ENCODE measurements at regions not wholly inside any gene's neighbourhood (a gene's known extent, or its start where the extent isn't known, plus 50 kb on each side); places are given as distances from the start of the nearest gene placed in this dataset.

DNA sequence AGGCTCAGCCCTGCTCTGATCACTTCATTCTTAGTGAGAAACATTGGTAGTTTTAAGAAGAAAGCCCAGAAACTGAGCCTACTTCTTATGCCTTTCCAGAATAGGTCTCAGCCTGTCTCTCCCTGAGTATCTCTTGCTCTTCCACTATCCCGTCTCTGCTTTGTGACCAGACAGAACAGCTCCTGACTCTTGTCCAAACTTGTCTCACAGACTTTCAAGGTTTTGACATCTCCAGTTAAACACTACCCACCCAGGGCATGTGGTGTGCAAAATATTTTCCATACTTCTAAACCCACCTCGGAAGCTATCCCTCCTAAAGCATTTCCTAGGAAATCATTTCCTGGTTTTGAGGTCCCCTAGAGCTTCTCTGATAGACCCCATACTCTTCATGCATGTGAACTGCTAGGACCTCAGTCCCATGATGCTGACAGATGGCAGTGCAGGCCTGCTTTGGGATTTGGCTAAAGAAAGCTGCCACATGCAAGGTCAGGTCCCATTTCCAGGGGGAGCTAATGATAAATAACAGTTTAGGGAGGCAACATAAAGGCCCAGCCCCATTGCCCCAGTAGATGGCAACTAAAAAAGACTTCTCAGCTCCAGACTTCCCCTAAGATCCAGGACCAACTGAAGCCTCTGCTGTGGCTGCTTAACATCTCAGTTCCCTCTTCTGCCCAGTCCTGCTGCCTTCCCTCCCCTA, 211.5 kb downstream of the MED10 start:
- Histone ChIP-seq H3K9ac (ENCODE audit: low read depth, low read length) (no peak overlapping the region), H3K9me3 (ENCODE audit: control insufficient read depth, insufficient read depth, low read length) (no peaks in the 10 kb centered on the region), H3K4me1 (ENCODE audit: insufficient read depth, low read length) (no peaks in the 10 kb centered on the region), H3K36me3 (ENCODE audit: insufficient read depth, low read length) (no peaks in the 10 kb centered on the region)

DNA sequence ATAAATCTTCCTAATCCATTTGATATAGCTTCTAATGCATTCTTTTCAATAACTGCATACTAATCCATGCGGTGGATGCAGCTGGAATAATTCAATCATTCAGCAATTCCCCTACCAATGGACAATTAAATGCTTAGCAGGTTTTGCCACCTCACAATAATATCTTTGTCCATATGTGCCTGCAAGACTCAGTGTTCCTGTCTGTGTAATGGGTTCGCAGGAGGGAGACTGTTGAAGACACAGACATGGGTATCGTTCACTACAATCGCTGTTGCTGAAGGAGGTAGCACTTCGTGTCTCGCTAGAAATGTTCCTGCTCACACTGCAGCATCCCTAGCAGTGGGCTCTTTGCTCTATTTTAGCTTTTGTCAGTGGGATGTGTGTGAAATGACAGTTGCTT, 214.4 kb downstream of the MED10 start:
- Histone ChIP-seq H3K36me3 (ENCODE audit: insufficient read depth, low read length) (no peaks in the 10 kb centered on the region), H3K9me3 (ENCODE audit: control insufficient read depth, insufficient read depth, low read length) (no peaks in the 10 kb centered on the region), H3K9ac (ENCODE audit: low read depth, low read length) (no peak overlapping the region), H3K4me1 (ENCODE audit: insufficient read depth, low read length) (no peaks in the 10 kb centered on the region)

DNA sequence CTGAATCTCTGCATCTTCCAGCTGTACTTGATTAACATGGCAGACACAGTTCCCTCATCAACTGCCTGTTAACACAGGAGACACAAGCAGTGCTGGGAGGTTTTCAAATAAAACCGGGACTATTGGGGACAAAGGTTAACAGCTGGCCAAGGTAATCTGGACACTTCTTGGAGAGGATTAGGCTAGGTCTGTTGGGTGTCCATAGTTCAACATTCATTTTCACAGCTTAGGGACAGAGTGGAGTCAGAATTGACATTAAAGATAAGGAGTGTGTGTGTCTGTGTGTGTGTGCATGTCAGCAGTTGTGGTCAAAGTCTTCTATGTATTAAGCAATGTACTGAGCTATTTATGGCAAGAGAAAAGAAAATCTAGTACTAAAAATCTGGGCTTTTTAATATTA, 216.2 kb downstream of the MED10 start:
- Histone ChIP-seq H3K4me1 (ENCODE audit: insufficient read depth, low read length) (no peaks in the 10 kb centered on the region), H3K36me3 (ENCODE audit: insufficient read depth, low read length) (no peaks in the 10 kb centered on the region), H3K9ac (ENCODE audit: low read depth, low read length) (no peak overlapping the region), H3K9me3 (ENCODE audit: control insufficient read depth, insufficient read depth, low read length) (no peaks in the 10 kb centered on the region)

DNA sequence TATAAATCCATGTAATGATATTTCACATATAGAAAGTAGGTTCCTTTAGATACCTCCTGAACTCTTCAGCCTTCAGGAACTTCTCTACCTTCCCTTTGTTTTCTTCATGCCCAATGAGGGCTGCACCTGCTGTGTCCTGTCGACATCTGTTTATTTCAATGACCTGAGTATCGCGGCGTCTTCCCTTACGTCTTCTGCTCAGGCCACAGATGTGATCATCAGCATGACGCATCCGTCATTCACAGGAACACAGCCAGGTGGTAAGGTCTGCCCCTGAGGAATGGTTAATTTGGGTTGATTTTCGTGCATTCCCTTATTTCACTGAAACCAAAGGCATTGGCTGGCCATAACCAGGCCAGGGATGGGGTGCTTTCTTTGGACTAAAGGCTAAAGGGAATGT, 217.1 kb downstream of the MED10 start:
- Histone ChIP-seq H3K4me1 (ENCODE audit: insufficient read depth, low read length) (no peaks in the 10 kb centered on the region), H3K9me3 (ENCODE audit: control insufficient read depth, insufficient read depth, low read length) (no peaks in the 10 kb centered on the region), H3K9ac (ENCODE audit: low read depth, low read length) (no peak overlapping the region), H3K36me3 (ENCODE audit: insufficient read depth, low read length) (no peaks in the 10 kb centered on the region)

DNA sequence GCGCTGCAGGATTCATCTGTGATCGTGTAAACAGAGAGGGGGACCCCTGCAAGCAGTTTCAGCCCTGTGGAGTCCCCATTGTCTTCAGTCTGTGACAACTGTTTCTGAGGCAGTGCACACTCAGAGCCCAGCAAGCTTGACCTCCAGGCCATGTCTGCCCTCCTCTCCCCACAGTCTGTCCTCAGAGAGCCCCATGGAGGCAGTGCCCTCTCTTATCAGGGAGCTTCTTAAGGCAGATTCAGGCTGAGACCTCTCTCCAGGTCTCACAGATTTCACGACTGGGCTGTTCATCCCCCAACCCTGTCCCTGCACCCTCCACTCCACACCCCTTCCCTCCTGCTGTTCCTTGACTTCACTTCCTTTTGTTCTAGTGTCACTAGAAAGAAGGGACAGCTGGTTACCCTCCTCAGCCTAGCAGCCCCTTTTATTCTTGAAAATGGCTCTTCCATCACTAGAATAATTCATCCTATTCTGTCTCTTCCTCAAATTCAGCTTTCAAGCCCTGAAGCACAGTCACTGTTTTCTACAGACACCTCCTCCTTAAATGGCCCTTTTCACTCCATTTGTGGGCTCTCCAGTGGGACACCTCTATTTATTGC, 218.4 kb downstream of the MED10 start:
- H3K4me1 ChIP-seq (ENCODE audit: insufficient read depth, low read length), result no peaks in the 10 kb centered on the region
- H3K9ac ChIP-seq (ENCODE audit: low read depth, low read length), result no peak overlapping the region
- no peaks in the 10 kb centered on the region for H3K9me3 ChIP-seq (ENCODE audit: control insufficient read depth, insufficient read depth, low read length)
- no peaks in the 10 kb centered on the region for H3K36me3 ChIP-seq (ENCODE audit: insufficient read depth, low read length)

DNA sequence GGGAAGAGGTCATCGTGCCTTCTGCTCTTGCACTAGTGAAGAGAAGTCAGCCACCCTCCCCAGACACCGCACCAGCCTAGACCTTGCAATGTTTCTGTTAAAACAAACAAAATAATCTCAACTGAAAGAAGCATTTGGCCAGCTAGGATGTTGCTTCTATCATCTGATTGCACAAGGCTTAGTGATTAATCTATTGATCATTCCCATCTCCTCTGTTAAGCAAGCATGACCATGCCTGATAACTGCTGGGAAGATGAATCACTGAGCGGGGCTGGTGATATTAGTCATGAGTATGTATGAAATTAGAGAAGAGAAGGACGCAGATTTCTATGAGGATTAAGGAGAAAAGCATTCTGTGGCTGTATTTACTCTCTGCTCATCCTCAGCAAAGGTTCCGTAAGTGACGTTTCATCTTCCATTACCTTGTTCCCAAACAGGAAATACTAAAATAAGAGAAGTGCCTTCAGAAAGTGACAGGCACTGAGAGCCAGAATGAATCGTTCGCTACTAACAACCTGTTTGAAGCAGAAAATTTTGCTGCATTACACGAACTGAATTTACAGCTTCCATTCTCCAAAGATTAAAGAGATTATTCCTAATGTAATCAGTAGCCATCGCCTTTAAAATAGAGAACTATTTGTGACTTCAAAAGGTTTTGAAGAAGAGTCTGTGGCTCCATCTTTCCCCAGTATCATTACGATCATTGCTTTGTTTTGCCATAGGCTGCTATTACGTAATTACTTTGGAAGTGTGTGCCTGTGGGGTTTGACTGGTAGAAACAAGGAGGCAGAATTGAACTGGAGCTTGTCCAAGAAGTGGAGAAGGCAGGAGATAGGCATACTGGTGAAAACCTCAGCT, 219.1 kb downstream of the MED10 start:
- no peaks in the 10 kb centered on the region for H3K36me3 ChIP-seq (ENCODE audit: insufficient read depth, low read length)
- H3K9ac ChIP-seq (ENCODE audit: low read depth, low read length), result no peak overlapping the region
- H3K9me3 ChIP-seq (ENCODE audit: control insufficient read depth, insufficient read depth, low read length), result no peaks in the 10 kb centered on the region
- H3K4me1 ChIP-seq (ENCODE audit: insufficient read depth, low read length), result no peaks in the 10 kb centered on the region

DNA sequence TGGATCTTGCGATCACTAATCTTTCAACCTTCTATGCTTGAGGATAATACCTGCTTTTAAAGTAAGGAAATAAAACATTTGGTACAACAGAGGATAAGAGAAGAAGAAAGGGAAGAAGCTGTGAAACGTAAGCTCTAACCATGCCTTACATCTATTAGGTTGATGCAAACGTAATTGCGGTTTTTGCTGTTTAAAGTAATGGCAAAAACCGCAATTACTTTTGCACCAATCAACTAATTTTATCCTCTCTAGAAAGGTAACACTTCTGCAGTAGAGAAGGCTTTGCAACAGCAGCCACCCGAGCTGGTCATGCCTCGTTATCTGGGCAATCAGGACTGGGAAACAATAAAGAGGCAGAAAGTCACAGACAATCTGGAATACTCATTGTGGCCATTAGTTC, 224.1 kb downstream of the MED10 start:
- no peaks in the 10 kb centered on the region for H3K36me3 ChIP-seq (ENCODE audit: insufficient read depth, low read length)
- no peaks in the 10 kb centered on the region for H3K4me1 ChIP-seq (ENCODE audit: insufficient read depth, low read length)
- no peaks in the 10 kb centered on the region for H3K9me3 ChIP-seq (ENCODE audit: control insufficient read depth, insufficient read depth, low read length)
- H3K9ac ChIP-seq (ENCODE audit: low read depth, low read length), result no peak overlapping the region

DNA sequence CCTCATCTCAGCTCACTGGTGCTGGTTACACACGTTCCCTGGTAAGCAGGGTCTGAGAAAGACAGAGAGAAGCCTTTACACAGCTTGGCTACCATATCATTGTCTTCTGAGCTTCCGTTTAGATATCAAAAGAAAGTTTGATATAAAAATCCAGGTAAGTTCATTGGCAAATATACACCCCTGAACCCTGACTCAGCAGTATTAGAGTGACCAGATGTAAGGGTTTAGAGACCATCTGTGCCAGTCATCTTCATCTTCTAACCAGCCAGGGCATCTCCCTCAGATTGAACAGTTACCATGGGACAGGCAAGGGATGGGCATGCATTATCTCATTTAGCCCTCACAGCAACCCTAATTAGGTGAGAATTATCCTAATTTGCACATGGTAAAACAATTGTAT, 232.1 kb downstream of the MED10 start:
- H3K9me3 ChIP-seq (ENCODE audit: control insufficient read depth, insufficient read depth, low read length), result no peaks in the 10 kb centered on the region
- no peaks in the 10 kb centered on the region for H3K4me1 ChIP-seq (ENCODE audit: insufficient read depth, low read length)
- no peaks in the 10 kb centered on the region for H3K36me3 ChIP-seq (ENCODE audit: insufficient read depth, low read length)

DNA sequence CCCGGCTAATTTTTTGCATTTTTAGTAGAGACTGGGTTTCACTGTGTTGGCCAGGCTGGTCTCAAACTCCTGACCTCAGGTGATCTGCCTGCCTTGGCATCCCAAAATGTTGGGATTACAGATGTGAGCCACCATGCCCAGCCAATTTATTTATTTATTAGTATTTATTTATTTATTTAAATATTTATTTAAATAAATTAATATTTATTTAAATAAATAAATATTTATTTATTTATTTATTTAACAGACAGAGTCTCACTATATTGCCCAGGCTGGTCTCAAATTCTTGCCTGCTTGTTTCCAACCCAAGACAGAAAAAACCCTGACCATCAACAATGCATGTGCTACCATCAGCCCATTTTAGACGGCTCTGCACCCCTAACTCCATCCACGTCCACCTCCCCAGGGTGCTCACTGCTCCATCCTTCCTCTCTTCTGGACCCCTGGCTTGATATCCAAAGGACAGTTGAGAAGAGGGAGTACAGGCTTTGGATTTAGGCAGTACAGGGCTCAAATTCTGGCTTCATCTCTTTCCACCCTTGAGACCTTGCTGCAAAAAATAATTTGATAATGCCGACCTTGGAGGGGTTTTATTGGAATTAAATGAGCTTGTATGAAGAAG, 232.6 kb downstream of the MED10 start:
- H3K9ac ChIP-seq (ENCODE audit: low read depth, low read length), result no peak overlapping the region
- H3K9me3 ChIP-seq (ENCODE audit: control insufficient read depth, insufficient read depth, low read length), result no peaks in the 10 kb centered on the region
- H3K36me3 ChIP-seq (ENCODE audit: insufficient read depth, low read length), result no peaks in the 10 kb centered on the region
- H3K4me1 ChIP-seq (ENCODE audit: insufficient read depth, low read length), result no peaks in the 10 kb centered on the region

More for the DNA sequence above, 232.1 kb downstream of the MED10 start:
- no peak overlapping the region for H3K9ac ChIP-seq (ENCODE audit: low read depth, low read length)

DNA sequence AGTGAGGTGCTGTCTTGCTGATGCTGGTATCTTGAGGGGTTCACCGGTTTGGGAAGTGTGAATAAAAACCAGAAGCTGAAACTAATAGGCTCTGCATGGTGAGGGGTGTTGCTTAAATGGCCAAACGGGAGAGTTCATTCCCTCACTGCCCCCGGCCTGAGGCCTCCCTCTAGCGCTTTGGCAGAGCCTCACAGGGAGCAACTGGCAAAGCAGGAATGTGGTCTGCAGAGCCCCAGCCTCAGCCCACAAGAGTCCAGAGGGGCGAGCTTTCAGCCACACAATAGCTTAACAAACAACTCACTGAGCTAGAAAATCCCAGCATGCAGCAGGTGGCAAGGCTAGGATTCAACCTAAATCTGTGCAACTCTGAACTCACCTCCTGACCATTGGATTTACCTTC, 234.8 kb downstream of the MED10 start:
- H3K4me1 ChIP-seq (ENCODE audit: insufficient read depth, low read length), result no peaks in the 10 kb centered on the region
- no peak overlapping the region for H3K9ac ChIP-seq (ENCODE audit: low read depth, low read length)
- H3K9me3 ChIP-seq (ENCODE audit: control insufficient read depth, insufficient read depth, low read length), result no peaks in the 10 kb centered on the region
- no peaks in the 10 kb centered on the region for H3K36me3 ChIP-seq (ENCODE audit: insufficient read depth, low read length)

DNA sequence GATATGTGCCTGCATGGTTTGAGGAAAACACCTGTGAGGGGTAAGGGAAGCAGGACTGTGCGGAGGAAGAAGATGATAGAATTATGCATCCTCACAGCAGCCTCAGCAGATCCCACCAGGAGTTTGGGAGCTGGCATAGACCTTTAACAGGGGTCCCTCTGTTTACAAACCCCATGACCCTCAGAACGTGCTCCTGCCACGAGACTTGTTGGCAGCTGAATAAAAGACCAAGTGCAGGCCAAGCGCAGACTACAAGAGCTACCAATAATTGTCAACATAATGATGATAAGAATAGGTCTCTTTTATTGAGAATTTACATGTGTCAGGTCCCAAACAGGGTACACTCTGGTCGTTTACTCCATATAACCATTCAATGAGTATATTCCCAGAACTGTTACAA, 236.0 kb downstream of the MED10 start:
- no peaks in the 10 kb centered on the region for H3K4me1 ChIP-seq (ENCODE audit: insufficient read depth, low read length)
- no peaks in the 10 kb centered on the region for H3K9me3 ChIP-seq (ENCODE audit: control insufficient read depth, insufficient read depth, low read length)
- no peaks in the 10 kb centered on the region for H3K36me3 ChIP-seq (ENCODE audit: insufficient read depth, low read length)

DNA sequence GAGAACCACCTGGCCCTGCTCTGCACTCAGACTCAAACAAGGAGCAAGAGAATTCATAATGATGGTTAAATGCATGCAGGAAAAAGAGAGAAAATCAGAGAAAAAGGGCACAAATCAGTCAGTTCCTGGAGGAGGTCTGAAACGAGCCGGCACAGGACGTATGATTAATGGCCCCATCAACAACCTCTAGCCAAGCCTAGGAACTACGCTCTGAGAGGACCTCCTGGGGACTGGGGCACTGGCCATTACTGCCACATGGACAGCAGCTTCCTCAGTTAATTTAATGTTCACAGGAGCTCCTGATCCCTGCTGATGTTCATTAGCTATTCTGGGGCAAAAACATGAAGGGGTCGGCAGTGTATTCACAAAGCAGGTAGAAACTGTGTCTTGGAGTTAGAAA, 238.1 kb downstream of the MED10 start:
- no peaks in the 10 kb centered on the region for H3K4me1 ChIP-seq (ENCODE audit: insufficient read depth, low read length)

More for the DNA sequence above, 236.0 kb downstream of the MED10 start:
- no peak overlapping the region for H3K9ac ChIP-seq (ENCODE audit: low read depth, low read length)

DNA sequence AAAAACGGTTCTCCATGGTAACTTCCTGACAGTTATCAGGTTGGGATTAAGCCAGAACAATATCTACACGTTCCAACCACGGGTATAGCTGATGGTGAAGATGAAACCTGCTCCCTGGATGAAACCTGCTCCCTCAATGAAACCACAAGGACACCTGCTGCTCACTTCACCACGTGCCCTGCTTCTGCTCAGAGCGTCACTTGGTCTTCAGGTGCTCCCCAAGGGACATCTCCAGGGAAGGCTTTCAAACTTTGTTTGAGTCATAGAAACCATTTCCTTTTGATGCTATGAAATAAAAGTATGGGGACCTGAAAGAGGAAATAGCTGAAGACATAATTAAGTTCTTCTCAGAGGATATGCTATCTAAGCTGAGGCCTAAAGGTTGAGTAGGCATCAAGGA, 242.4 kb downstream of the MED10 start:
- Histone ChIP-seq H3K36me3 (ENCODE audit: insufficient read depth, low read length) (no peaks in the 10 kb centered on the region), H3K9me3 (ENCODE audit: control insufficient read depth, insufficient read depth, low read length) (no peaks in the 10 kb centered on the region), H3K9ac (ENCODE audit: low read depth, low read length) (no peak overlapping the region), H3K4me1 (ENCODE audit: insufficient read depth, low read length) (peaks cover 4% of the 10 kb centered on the region; the same call in 1 of the 2 replicates)

More for the DNA sequence above, 238.1 kb downstream of the MED10 start:
- no peak overlapping the region for H3K9ac ChIP-seq (ENCODE audit: low read depth, low read length)
- H3K36me3 ChIP-seq (ENCODE audit: insufficient read depth, low read length), result no peaks in the 10 kb centered on the region
- no peaks in the 10 kb centered on the region for H3K9me3 ChIP-seq (ENCODE audit: control insufficient read depth, insufficient read depth, low read length)

DNA sequence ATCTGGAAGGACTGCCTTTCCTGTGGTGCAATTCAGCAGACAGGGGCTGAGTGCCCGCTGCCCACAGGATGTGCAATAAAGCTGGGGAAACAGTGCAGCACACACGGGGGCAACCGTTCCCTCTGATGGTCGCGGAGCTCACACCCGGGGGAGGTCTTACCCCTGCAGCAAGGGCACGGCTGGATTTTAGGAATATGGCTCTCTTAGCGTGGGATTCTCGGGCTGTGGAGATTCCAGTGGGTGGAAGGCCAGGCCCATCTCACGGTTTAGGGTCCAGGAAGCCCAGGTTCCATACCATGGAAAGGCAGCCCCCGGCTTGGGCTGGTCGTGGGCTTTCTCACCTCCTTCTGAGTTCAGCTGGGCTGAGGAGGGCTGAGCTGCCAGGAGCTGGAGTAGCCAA, 244.1 kb downstream of the MED10 start:
- no peaks in the 10 kb centered on the region for H3K9me3 ChIP-seq (ENCODE audit: control insufficient read depth, insufficient read depth, low read length)
- H3K36me3 ChIP-seq (ENCODE audit: insufficient read depth, low read length), result no peaks in the 10 kb centered on the region
- H3K9ac ChIP-seq (ENCODE audit: low read depth, low read length), result no peak overlapping the region
- H3K4me1 ChIP-seq (ENCODE audit: insufficient read depth, low read length), result peaks cover 4% of the 10 kb centered on the region; the same call in 1 of the 2 replicates
